Hematopoietic multipotent progenitor cell treated with erythropoietin and hydrocortisone succinate and interleukin-3 and kit ligand, for 4 days (in vitro differentiated cells): ENCODE measurements at regions not wholly inside any gene's neighbourhood (a gene's known extent, or its start where the extent isn't known, plus 50 kb on each side); places are given as distances from the start of the nearest gene placed in this dataset.

ENCODE experiments used
- DNase-seq: peaks from one replicate; pipeline ENCODE4 v3.0.0-alpha.2; 2015

DNA sequence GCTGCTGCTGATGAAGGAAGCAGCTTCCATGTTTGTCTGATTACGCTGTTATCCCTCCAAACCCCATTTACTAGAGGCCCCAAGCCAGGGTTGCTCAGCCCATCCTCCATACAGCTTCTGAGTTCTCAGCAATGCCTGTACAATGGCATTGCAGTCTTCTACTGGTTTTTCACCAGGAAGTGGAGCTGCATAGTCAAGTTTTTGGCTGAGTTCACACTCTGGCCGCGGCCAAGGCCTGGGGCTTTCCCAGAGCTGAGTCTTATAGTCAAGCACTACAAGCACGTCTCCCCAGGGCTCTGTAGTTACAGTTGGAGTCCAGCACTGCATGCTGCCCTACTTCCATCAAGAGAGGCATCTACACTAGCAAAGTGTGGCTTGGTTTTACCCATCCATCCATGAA, 182.5 kb downstream of the POU4F1 start:
- DNase-seq, result no peak

- no peak for DNase-seq
Measured at GRCh38 chr13:78413887-78414553, 189.3 kb downstream of the POU4F1 start.

- DNase-seq, result no peak
Measured at GRCh38 chr13:78410847-78411246, 192.5 kb downstream of the POU4F1 start.

DNA sequence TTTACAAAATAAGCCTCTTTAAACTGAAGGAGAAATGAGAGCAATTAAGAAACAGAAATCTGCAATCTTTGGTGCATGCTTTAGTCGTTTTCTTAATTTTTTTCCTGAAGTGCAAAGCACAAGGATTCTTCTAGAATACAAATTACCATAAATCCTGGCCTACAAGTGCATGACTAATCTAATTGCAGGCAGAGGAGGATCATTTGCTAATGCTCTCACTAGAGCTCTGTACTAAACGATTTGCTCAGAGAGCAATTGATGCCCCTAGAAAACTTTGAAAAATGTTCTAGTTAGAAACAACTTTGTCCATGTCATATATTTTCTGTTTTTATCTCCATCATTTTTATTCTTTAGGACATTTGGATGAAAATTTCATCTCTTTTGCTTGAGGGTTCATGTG, 193.2 kb downstream of the POU4F1 start:
- no peak for DNase-seq

DNA sequence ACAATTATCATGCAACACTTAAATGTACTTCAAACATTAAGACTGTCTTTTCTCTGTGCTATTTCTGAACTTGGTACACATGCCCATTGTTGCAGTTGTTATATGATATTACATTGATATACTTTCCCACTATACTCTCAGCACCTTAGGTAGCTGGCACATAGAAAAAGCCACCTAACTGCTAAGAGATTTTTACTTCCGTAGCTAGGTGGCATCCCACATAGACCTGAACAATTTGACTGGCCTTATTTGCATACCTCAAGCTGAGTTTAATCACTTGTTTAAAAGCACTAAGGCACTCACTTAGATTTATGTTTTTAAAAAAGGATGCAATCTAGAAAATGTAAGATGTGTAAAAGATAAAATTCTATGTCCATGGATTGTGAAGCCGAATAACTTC, 194.2 kb downstream of the POU4F1 start:
- no peak for DNase-seq

DNA sequence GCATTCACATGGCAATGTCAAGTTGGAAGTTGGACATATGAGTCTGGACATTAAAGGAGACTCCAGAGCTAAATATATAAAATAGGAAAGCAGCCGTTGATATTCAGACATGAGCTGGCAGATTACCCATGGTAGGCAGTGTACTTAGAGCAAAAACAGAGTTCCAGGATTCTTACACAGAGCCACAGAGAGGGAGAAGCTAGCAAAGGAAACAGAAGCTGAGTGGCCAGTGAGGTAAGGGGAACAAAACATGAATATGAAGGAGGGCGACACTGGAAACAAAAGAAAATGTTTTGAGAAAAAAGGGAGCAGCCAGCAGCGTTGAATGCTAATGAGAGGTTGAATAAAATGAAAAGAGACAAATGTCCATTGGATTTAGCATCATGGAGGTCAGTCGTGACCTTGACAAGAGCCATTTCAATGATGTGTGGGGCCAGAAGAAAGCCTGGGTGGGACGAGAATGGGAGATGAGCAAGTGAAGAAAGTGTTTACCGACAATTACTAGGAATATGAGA, 198.4 kb downstream of the POU4F1 start:
- no peak for DNase-seq

GRCh38 chr13:78402708-78403400, 200.5 kb downstream of the POU4F1 start:
- peak; percentile 1 for DNase-seq

GRCh38 chr13:78401873-78402707, 201.3 kb downstream of the POU4F1 start:
- no peak for DNase-seq

- DNase-seq, result no peak
Measured at GRCh38 chr13:78398743-78399410, 204.5 kb downstream of the POU4F1 start.

- DNase-seq, result no peak
Measured at GRCh38 chr13:78393286-78394142, 209.8 kb downstream of the POU4F1 start.

- DNase-seq, result no peak
Measured at GRCh38 chr13:78383899-78384298, 219.5 kb downstream of the POU4F1 start.

DNA sequence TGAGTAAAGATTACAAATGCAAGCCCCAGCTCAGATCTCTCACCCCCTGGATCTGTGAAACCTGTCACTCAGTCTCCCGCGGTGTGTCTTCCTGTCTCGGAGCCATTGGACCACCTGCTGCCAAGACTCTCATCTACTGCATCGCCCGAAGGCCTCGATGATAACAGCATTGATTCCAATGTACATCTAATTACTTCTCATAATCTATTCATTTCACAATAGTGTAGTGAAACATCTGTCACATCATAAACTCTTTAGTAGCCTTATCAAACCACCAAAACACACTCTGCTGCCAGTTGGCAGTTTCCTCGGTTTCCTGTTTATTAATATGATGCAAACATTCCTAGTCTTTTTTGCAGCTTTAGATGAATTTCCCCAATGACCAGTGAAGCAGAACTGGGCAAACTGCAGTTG, 220.3 kb downstream of the POU4F1 start:
- no peak for DNase-seq

GRCh38 chr13:78382491-78382890, 220.9 kb downstream of the POU4F1 start:
- DNase-seq, result no peak

- DNase-seq, result no peak
Measured at GRCh38 chr13:78376822-78377221, 226.5 kb downstream of the POU4F1 start.

- DNase-seq, result no peak
Measured at GRCh38 chr13:78376033-78376432, 227.3 kb downstream of the POU4F1 start.

- no peak for DNase-seq
Measured at GRCh38 chr13:78372581-78372980, 230.8 kb downstream of the POU4F1 start.

DNA sequence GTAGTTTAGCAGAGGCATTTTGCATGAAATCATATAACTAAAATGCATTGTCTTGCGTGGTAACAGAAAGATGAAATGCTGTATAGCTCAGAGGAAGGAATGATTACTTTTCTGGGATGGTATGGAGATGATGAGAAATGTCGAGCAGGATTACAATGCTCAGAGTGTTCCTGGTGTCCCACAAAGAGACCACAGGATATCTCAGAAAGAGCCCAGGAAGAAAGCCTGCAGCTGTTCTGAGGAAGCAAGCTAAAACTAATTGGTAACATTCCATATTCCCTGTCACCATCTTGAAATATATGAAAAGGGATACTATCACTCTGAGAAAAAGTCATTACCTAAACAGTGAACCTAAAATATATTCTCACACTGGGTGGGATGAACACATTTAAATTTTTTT, 233.1 kb downstream of the POU4F1 start:
- DNase-seq, result no peak

DNA sequence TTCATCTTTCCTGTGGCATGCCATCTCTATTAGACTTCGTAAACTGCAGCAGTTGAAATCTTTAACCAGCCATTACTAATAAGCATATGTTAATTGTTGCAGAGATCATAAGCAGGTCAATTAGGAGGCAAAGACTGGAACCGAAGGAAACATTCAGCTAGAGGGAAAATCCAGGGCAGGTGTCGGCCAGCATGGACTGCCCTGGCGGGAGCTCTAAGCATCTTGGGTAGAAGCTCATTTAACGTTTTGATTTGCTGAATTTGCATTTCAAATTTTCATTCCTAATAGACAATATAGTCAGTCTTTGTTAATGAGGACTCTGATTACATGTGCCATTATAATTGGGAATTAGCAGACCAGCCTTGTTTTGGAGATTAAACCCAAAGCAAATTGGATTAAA, 238.6 kb downstream of the POU4F1 start:
- no peak for DNase-seq

GRCh38 chr13:78341032-78341431, 262.3 kb downstream of the POU4F1 start:
- no peak for DNase-seq

DNA sequence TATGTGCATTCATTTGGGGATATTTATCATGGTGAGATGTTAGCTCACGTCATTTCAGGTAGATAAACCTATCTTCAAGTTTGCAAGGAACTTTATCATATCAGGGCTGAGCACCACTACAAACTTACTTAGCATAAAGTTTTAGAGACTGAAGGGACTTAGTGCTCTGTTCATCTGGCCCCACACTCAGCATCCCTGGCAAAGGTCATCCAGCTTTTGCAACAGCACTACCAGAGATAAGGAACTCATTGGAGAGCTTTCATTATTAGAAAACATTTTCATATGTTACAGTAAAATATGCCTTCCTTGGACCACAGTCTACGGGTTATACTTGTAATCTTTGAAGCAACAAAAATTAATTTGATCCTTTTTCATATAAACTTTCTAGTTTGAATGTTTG, 263.4 kb downstream of the POU4F1 start:
- DNase-seq, result no peak

DNA sequence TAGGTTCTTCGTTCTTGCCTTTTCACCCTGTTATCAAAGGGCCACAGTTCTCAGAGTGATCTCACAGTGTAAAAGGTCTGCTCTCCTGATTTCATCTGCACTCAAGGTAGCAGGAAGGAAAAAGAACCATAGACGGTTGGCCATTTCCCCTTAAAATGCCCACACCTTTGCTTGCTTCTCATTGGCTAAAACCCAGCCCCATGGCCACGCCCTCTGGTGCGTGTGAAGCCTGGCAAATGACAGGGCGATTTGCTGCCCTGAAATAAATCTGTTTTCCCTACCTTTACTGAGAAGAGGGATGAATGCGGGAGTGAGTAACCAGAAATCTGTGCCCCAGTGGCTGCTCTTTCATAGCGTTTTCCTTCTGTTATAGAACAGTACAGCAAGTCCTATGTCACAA, 269.3 kb downstream of the POU4F1 start:
- DNase-seq, result no peak

GRCh38 chr13:78326633-78327032, 276.7 kb downstream of the POU4F1 start:
- DNase-seq, result no peak
